Muscle of leg (tissue), 3 donors: ENCODE measurements at regions not wholly inside any gene's neighbourhood (a gene's known extent, or its start where the extent isn't known, plus 50 kb on each side); places are given as distances from the start of the nearest gene placed in this dataset.

Experiments used
- DNase-seq: peaks from one replicate; pipeline ENCODE4 v3.0.0; 2013
- H3K27ac ChIP-seq: one replicate; pipeline ENCODE4 v1.5.1; 2013; ENCODE audit warnings: mild to moderate bottlenecking, low read length, control low read depth
- H3K27me3 ChIP-seq: one replicate; pipeline ENCODE4 v1.6.1; 2013; ENCODE audit warnings: low read length; ENCODE audit not compliant: control insufficient read depth, insufficient read depth
- H3K36me3 ChIP-seq: one replicate; pipeline ENCODE4 v1.6.1; 2013; ENCODE audit warnings: low read length; ENCODE audit not compliant: control insufficient read depth, insufficient read depth
- H3K4me1 ChIP-seq: one replicate; pipeline ENCODE4 v1.6.1; 2013; ENCODE audit warnings: low read length; ENCODE audit not compliant: control insufficient read depth, insufficient read depth
- H3K4me3 ChIP-seq: one replicate; pipeline ENCODE4 v1.5.1; 2013; ENCODE audit warnings: low read length, control low read depth
- H3K9me3 ChIP-seq: replicated peaks from 2 replicates; pipeline ENCODE4 v1.6.1; 2013; ENCODE audit warnings: low read depth, low read length; ENCODE audit not compliant: control insufficient read depth
- WGBS: methylation state at CpG from one replicate; pipeline ENCODE4 v1.1.5; 2013; ENCODE audit warnings: missing lambda C conversion rate; ENCODE audit not compliant: insufficient coverage; 5-methylcytosine and 5-hydroxymethylcytosine counted together

GRCh38 chr6:48764286-48765044 lies 653.5 kb upstream of the PTCHD4 start:
- Histone ChIP-seq H3K9me3 (no peaks in the 10 kb centered on the region), H3K4me3 (no peak overlapping the region), H3K27ac (no peak overlapping the region), H3K4me1 (no peaks in the 10 kb centered on the region), H3K27me3 (no peaks in the 10 kb centered on the region), H3K36me3 (no peaks in the 10 kb centered on the region)
- DNase-seq, result no peak
- WGBS, result no CpG with 5 or more reads among the region's 6 CpGs

GRCh38 chr6:48757661-48758060 lies 646.7 kb upstream of the PTCHD4 start:
- H3K36me3 ChIP-seq, result no peaks in the 10 kb centered on the region
- no peak overlapping the region for H3K27ac ChIP-seq
- H3K9me3 ChIP-seq, result no peaks in the 10 kb centered on the region
- no peak overlapping the region for H3K4me3 ChIP-seq
- no peaks in the 10 kb centered on the region for H3K4me1 ChIP-seq
- DNase-seq, result no peak
- no peaks in the 10 kb centered on the region for H3K27me3 ChIP-seq
- no CpG with 5 or more reads among the region's 1 CpG for WGBS

GRCh38 chr6:48755315-48755714 lies 644.3 kb upstream of the PTCHD4 start:
- Histone ChIP-seq H3K27me3 (no peaks in the 10 kb centered on the region), H3K4me1 (no peaks in the 10 kb centered on the region), H3K4me3 (no peak overlapping the region), H3K27ac (no peak overlapping the region), H3K9me3 (no peaks in the 10 kb centered on the region), H3K36me3 (no peaks in the 10 kb centered on the region)
- no CpG with 5 or more reads among the region's 3 CpGs for WGBS
- DNase-seq, result no peak

- DNase-seq, result peak; percentile 4
- H3K27ac ChIP-seq, result no peak overlapping the region
- H3K36me3 ChIP-seq, result no peaks in the 10 kb centered on the region
- no peaks in the 10 kb centered on the region for H3K9me3 ChIP-seq
- no peak overlapping the region for H3K4me3 ChIP-seq
- H3K4me1 ChIP-seq, result no peaks in the 10 kb centered on the region
- no peaks in the 10 kb centered on the region for H3K27me3 ChIP-seq
- no CpG with 5 or more reads among the region's 3 CpGs for WGBS
These were observed 643.6 kb upstream of the PTCHD4 start for GRCh38 chr6:48754641-48755040.

GRCh38 chr6:48750861-48751260 lies 639.9 kb upstream of the PTCHD4 start:
- H3K4me3 ChIP-seq, result no peak overlapping the region
- WGBS, result no CpG with 5 or more reads among the region's 2 CpGs
- no peaks in the 10 kb centered on the region for H3K4me1 ChIP-seq
- H3K36me3 ChIP-seq, result no peaks in the 10 kb centered on the region
- no peak overlapping the region for H3K27ac ChIP-seq
- no peaks in the 10 kb centered on the region for H3K27me3 ChIP-seq
- H3K9me3 ChIP-seq, result no peaks in the 10 kb centered on the region
- no peak for DNase-seq

GRCh38 chr6:48747471-48747870 lies 636.5 kb upstream of the PTCHD4 start:
- H3K4me3 ChIP-seq, result no peak overlapping the region
- DNase-seq, result peak; percentile 21
- H3K36me3 ChIP-seq, result no peaks in the 10 kb centered on the region
- no peaks in the 10 kb centered on the region for H3K4me1 ChIP-seq
- H3K27me3 ChIP-seq, result no peaks in the 10 kb centered on the region
- no peak overlapping the region for H3K27ac ChIP-seq
- H3K9me3 ChIP-seq, result no peaks in the 10 kb centered on the region

- Histone ChIP-seq H3K36me3 (no peaks in the 10 kb centered on the region), H3K27me3 (no peaks in the 10 kb centered on the region), H3K4me3 (no peak overlapping the region), H3K4me1 (no peaks in the 10 kb centered on the region), H3K9me3 (no peaks in the 10 kb centered on the region), H3K27ac (no peak overlapping the region)
- no CpG with 5 or more reads among the region's 2 CpGs for WGBS
- no peak for DNase-seq
These were observed 636.0 kb upstream of the PTCHD4 start for GRCh38 chr6:48747040-48747439.

- H3K27ac ChIP-seq, result no peak overlapping the region
- H3K4me3 ChIP-seq, result no peak overlapping the region
- H3K9me3 ChIP-seq, result no peaks in the 10 kb centered on the region
- H3K36me3 ChIP-seq, result no peaks in the 10 kb centered on the region
- no peaks in the 10 kb centered on the region for H3K4me1 ChIP-seq
- no peaks in the 10 kb centered on the region for H3K27me3 ChIP-seq
- DNase-seq, result no peak
These were observed 634.0 kb upstream of the PTCHD4 start for GRCh38 chr6:48744948-48745347.

- no peaks in the 10 kb centered on the region for H3K4me1 ChIP-seq
- no CpG with 5 or more reads among the region's 3 CpGs for WGBS
- DNase-seq, result no peak
- no peaks in the 10 kb centered on the region for H3K36me3 ChIP-seq
- H3K27me3 ChIP-seq, result no peaks in the 10 kb centered on the region
- no peak overlapping the region for H3K4me3 ChIP-seq
- H3K27ac ChIP-seq, result no peak overlapping the region
- H3K9me3 ChIP-seq, result no peaks in the 10 kb centered on the region
These were observed 632.7 kb upstream of the PTCHD4 start for GRCh38 chr6:48743738-48744137.

- WGBS, result no CpG with 5 or more reads among the region's 2 CpGs
- DNase-seq, result peak; percentile 46
These were observed 625.7 kb upstream of the PTCHD4 start for GRCh38 chr6:48736501-48737206.

More at GRCh38 chr6:48736501-48737206, 625.7 kb upstream of the PTCHD4 start:
- Histone ChIP-seq H3K27ac (peak overlapping the region; percentile 29), H3K36me3 (no peaks in the 10 kb centered on the region), H3K4me1 (no peaks in the 10 kb centered on the region), H3K27me3 (no peaks in the 10 kb centered on the region), H3K4me3 (no peak overlapping the region), H3K9me3 (peaks cover 2% of the 10 kb centered on the region)
